Caco-2 (cell line): ENCODE measurements at regions not wholly inside any gene's neighbourhood (a gene's known extent, or its start where the extent isn't known, plus 50 kb on each side); places are given as distances from the start of the nearest gene placed in this dataset.

ENCODE experiments used
- BruUV-seq: library from RNA; stranded (reverse); fragments of 400-500 nt; replicated peaks from 2 replicates; lab custom pipeline; 2021; lab: Mats Ljungman, UMichigan
- CTCF ChIA-PET: fragments of 300-600 bp; sonication (Branson Sonifier 250); formaldehyde crosslinking; loops from one replicate; lab custom pipeline; 2022; ENCODE audit warnings: antibody characterized with exemption; lab: Charles Lee
- POLR2A ChIA-PET: fragments of 300-600 bp; sonication (Branson Sonifier 250); formaldehyde crosslinking; loops from one replicate; lab custom pipeline; 2022; ENCODE audit warnings: antibody characterized with exemption; lab: Charles Lee
- DNase-seq, 2 experiments: peaks; one replicate each; pipeline versions ENCODE4 v3.0.0 to v3.0.0-alpha.2; 2020 to 2022
- H3K27me3 ChIP-seq: replicated peaks from 2 replicates; pipeline ENCODE4 v1.6.0; 2011; ENCODE audit warnings: low read length; ENCODE audit not compliant: control insufficient read depth, insufficient read depth
- H3K36me3 ChIP-seq: 2 replicates; pipeline ENCODE4 v1.5.1; 2011; ENCODE audit warnings: low read length; ENCODE audit not compliant: control insufficient read depth, insufficient read depth
- H3K4me1 ChIP-seq: fragments of 250-450 bp; sonication (Bioruptor Pico); 2 replicates; pipeline ENCODE4 v1.5.1; 2020; ENCODE audit warnings: mild to moderate bottlenecking
- H3K4me3 ChIP-seq: 2 replicates; pipeline ENCODE4 v1.5.1; 2011; ENCODE audit warnings: low read depth, mild to moderate bottlenecking, control low read depth, low read length
- H3K9me3 ChIP-seq: fragments of 250-450 bp; sonication (Bioruptor Pico); 2 replicates; pipeline ENCODE4 v1.5.1; 2020; ENCODE audit warnings: mild to moderate bottlenecking, moderate library complexity
- H3K27ac Mint-ChIP-seq: one replicate; pipeline ENCODE4 v1.8.0; 2022; ENCODE audit warnings: mixed read lengths; ENCODE audit not compliant: unreplicated experiment
- H3K27me3 Mint-ChIP-seq: one replicate; pipeline ENCODE4 v1.8.0; 2022; ENCODE audit warnings: mixed read lengths; ENCODE audit not compliant: insufficient read depth, unreplicated experiment
- H3K36me3 Mint-ChIP-seq: one replicate; pipeline ENCODE4 v1.8.0; 2022; ENCODE audit warnings: mild to moderate bottlenecking, mixed read lengths; ENCODE audit not compliant: insufficient read depth, unreplicated experiment
- H3K4me1 Mint-ChIP-seq: one replicate; pipeline ENCODE4 v1.8.0; 2022; ENCODE audit warnings: low read depth, mixed read lengths; ENCODE audit not compliant: unreplicated experiment
- H3K4me3 Mint-ChIP-seq: one replicate; pipeline ENCODE4 v1.8.0; 2022; ENCODE audit warnings: mild to moderate bottlenecking, moderate library complexity, mixed read lengths; ENCODE audit not compliant: unreplicated experiment
- H3K9me3 Mint-ChIP-seq: one replicate; pipeline ENCODE4 v1.8.0; 2022; ENCODE audit warnings: mixed read lengths; ENCODE audit not compliant: unreplicated experiment
- intact Hi-C: fragments of 100-400 bp; cut with micrococcal nuclease; formaldehyde crosslinking; loops from one replicate; pipeline ENCODE4 v1.10.0; 2022; ENCODE audit not compliant: unreplicated experiment
- TF ChIP-seq, protein P1 (sequence below), 2 experiments: fragments of 200-600 bp in 1 of 2; IDR thresholded peaks; 1 replicate in 1 of 2; 2 replicates in 1 of 2; pipeline versions ENCODE4 v1.5.1 to v1.8.0; 2011 to 2022; ENCODE audit warnings: antibody characterized with exemption in 1 of 2, control low read depth in 1 of 2, inconsistent platforms in 1 of 2, low read depth in 1 of 2, low read length in 1 of 2, mild to moderate bottlenecking in 1 of 2, moderate library complexity in 1 of 2; ENCODE audit not compliant: insufficient read depth in 1 of 2, severe bottlenecking in 1 of 2, unreplicated experiment in 1 of 2

DNA sequence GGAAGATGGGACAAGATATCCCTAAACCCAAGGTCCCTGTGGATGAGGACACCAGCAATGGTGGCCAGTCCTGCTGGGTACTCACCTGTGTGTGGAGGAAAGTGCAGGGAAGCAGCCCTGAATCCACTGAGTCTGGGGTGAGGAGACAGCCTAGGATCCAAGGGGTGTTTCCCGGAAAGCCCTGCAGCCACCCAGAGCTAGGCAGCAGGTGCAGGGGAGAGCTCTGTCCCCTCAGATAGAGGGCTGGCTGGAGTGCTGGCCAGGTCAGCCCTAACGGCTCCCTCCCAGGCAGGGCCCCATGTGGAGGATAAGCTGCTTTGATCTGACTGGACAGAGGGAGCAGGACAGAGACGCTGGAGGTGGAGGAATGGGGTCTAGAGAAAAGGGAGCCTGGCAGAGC lies 344.7 kb upstream of the IRX4 start:
- no peak overlapping the region for H3K4me3 Mint-ChIP-seq
- intact Hi-C loops = no loop called here
- Histone ChIP-seq H3K4me1 (no peaks in the 10 kb centered on the region), H3K36me3 (no peaks in the 10 kb centered on the region), H3K9me3 (no peaks in the 10 kb centered on the region), H3K4me3 (no peak overlapping the region), H3K27me3 (no peaks in the 10 kb centered on the region)
- no TSS peak for BruUV-seq
- no peaks in the 10 kb centered on the region for H3K4me1 Mint-ChIP-seq
- H3K36me3 Mint-ChIP-seq = no peaks in the 10 kb centered on the region
- ChIA-PET POLR2A (no interaction called here), CTCF (no interaction called here)
- TF ChIP-seq, protein P1, sequence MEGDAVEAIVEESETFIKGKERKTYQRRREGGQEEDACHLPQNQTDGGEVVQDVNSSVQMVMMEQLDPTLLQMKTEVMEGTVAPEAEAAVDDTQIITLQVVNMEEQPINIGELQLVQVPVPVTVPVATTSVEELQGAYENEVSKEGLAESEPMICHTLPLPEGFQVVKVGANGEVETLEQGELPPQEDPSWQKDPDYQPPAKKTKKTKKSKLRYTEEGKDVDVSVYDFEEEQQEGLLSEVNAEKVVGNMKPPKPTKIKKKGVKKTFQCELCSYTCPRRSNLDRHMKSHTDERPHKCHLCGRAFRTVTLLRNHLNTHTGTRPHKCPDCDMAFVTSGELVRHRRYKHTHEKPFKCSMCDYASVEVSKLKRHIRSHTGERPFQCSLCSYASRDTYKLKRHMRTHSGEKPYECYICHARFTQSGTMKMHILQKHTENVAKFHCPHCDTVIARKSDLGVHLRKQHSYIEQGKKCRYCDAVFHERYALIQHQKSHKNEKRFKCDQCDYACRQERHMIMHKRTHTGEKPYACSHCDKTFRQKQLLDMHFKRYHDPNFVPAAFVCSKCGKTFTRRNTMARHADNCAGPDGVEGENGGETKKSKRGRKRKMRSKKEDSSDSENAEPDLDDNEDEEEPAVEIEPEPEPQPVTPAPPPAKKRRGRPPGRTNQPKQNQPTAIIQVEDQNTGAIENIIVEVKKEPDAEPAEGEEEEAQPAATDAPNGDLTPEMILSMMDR (IDR thresholded peaks at IDR 0.05; ENCODE audit: insufficient read depth in 1 of 2, low read depth in 1 of 2, low read length in 1 of 2, severe bottlenecking in 1 of 2, unreplicated experiment in 1 of 2) = no peak
- DNase-seq = no peak
- H3K27me3 Mint-ChIP-seq = peaks cover 16% of the 10 kb centered on the region
- no peak overlapping the region for H3K27ac Mint-ChIP-seq
- no peaks in the 10 kb centered on the region for H3K9me3 Mint-ChIP-seq

DNA sequence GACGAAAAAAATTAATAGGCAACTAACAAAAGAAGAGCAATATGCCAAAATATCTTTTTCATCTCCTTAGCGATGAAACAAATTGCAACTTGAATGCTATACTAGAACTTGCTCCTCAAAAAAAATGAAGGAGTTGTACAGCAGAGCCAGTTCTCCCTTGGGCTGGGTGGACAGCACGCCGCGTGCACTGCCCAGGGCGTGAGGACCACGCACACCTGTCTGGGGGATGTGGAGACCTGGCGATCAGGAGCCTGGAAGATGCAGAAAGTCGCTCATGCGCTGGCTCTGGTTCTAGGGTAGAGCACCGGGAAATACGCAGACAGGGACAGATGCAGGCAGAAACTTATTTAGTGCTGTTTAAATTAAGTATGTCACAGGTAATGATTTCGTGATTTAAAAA lies 342.0 kb upstream of the IRX4 start:
- CTCF ChIA-PET = no interaction called here
- TF ChIP-seq, protein P1 (IDR thresholded peaks at IDR 0.05; ENCODE audit: insufficient read depth in 1 of 2, low read depth in 1 of 2, low read length in 1 of 2, severe bottlenecking in 1 of 2, unreplicated experiment in 1 of 2) = no peak
- no peaks in the 10 kb centered on the region for H3K36me3 Mint-ChIP-seq
- H3K9me3 ChIP-seq = no peaks in the 10 kb centered on the region
- no peaks in the 10 kb centered on the region for H3K4me1 Mint-ChIP-seq
- H3K4me1 ChIP-seq = no peaks in the 10 kb centered on the region
- H3K4me3 Mint-ChIP-seq = no peak overlapping the region
- H3K9me3 Mint-ChIP-seq = peaks cover 2% of the 10 kb centered on the region
- POLR2A ChIA-PET = no interaction called here
- DNase-seq = no peak
- H3K27ac Mint-ChIP-seq = no peak overlapping the region
- H3K4me3 ChIP-seq = no peak overlapping the region
- H3K27me3 ChIP-seq = no peaks in the 10 kb centered on the region
- intact Hi-C loops = no loop called here
- H3K27me3 Mint-ChIP-seq = peaks cover 15% of the 10 kb centered on the region
- BruUV-seq = no TSS peak
- no peaks in the 10 kb centered on the region for H3K36me3 ChIP-seq

DNA sequence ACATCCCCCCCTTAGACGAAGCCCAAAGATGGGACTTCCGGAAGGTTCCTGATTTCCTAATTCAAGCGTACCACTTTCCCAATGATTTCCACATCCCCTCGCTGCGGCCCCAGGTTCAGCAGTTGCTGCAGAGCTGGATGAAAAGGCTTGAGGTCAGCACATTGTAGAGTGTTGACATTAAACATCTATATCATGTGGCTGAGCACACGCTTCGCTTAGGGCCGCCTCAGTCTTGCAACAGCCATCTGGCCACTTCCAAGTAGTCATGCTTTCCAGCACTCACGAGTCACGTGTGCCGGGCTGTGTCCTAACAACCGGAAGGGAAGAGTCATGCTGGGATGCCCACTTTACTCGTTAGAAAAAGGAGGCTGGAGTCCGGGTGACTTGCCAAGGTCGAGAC lies 340.6 kb upstream of the IRX4 start:
- no peak for DNase-seq
- H3K4me3 ChIP-seq = no peak overlapping the region
- intact Hi-C loops = no loop called here
- ChIA-PET CTCF (no interaction called here), POLR2A (no interaction called here)
- H3K4me1 ChIP-seq = no peaks in the 10 kb centered on the region
- no peaks in the 10 kb centered on the region for H3K36me3 Mint-ChIP-seq
- H3K27me3 ChIP-seq = no peaks in the 10 kb centered on the region
- H3K9me3 Mint-ChIP-seq = peaks cover 13% of the 10 kb centered on the region
- no peak overlapping the region for H3K27ac Mint-ChIP-seq
- H3K9me3 ChIP-seq = no peaks in the 10 kb centered on the region
- no peaks in the 10 kb centered on the region for H3K4me1 Mint-ChIP-seq
- H3K27me3 Mint-ChIP-seq = peaks cover 10% of the 10 kb centered on the region
- no TSS peak for BruUV-seq
- TF ChIP-seq, protein P1 (IDR thresholded peaks at IDR 0.05; ENCODE audit: insufficient read depth in 1 of 2, low read depth in 1 of 2, low read length in 1 of 2, severe bottlenecking in 1 of 2, unreplicated experiment in 1 of 2) = no peak
- H3K4me3 Mint-ChIP-seq = no peak overlapping the region
- no peaks in the 10 kb centered on the region for H3K36me3 ChIP-seq
